Activated CD8-positive, alpha-beta memory T cell treated with anti-CD3 and anti-CD28 coated beads, Interleukin-2, amount 10 ng/mL, durations not matched to agents 7 days and 5 days (primary cell): ENCODE measurements at regions not wholly inside any gene's neighbourhood (a gene's known extent, or its start where the extent isn't known, plus 50 kb on each side); places are given as distances from the start of the nearest gene placed in this dataset.

Source experiments
- ATAC-seq: fragments of 150-1000 bp; cut with Tn5 transposase; one replicate; pipeline ENCODE4 v1.10.0; 2021; ENCODE audit warnings: moderate library complexity
- CTCF ChIA-PET: fragments of 350-600 bp; sonication (Branson Sonifier 250); formaldehyde crosslinking; loops from one replicate; lab custom pipeline; 2021; ENCODE audit warnings: antibody characterized with exemption; lab: Charles Lee
- DNase-seq: peaks from one replicate; pipeline ENCODE4 v3.0.0-alpha.2; 2020
- H3K27ac Mint-ChIP-seq: one replicate; pipeline ENCODE4 v1.8.0; 2021; ENCODE audit warnings: mild to moderate bottlenecking, mixed read lengths
- H3K27me3 Mint-ChIP-seq: one replicate; pipeline ENCODE4 v1.8.0; 2021; ENCODE audit warnings: mixed read lengths
- H3K36me3 Mint-ChIP-seq: one replicate; pipeline ENCODE4 v1.8.0; 2021; ENCODE audit warnings: mild to moderate bottlenecking, mixed read lengths
- H3K4me1 Mint-ChIP-seq: one replicate; pipeline ENCODE4 v1.8.0; 2021; ENCODE audit warnings: mixed read lengths
- H3K4me3 Mint-ChIP-seq: one replicate; pipeline ENCODE4 v1.8.0; 2021; ENCODE audit warnings: mild to moderate bottlenecking, moderate library complexity, mixed read lengths
- H3K9me3 Mint-ChIP-seq: one replicate; pipeline ENCODE4 v1.8.0; 2022; ENCODE audit warnings: low read depth, mixed read lengths

GRCh38 chr7:8906396-8907075 lies 473.1 kb downstream of the NXPH1 start:
- no peak for ATAC-seq
- no peaks in the 10 kb centered on the region for H3K27me3 Mint-ChIP-seq
- no peaks in the 10 kb centered on the region for H3K4me1 Mint-ChIP-seq
- DNase-seq, result no peak
- no peak overlapping the region for H3K4me3 Mint-ChIP-seq
- peaks cover 5% of the 10 kb centered on the region for H3K9me3 Mint-ChIP-seq
- no peak overlapping the region for H3K27ac Mint-ChIP-seq
- H3K36me3 Mint-ChIP-seq, result no peaks in the 10 kb centered on the region
- CTCF ChIA-PET, result no interaction called here

GRCh38 chr7:8908889-8909288 lies 475.5 kb downstream of the NXPH1 start:
- no peaks in the 10 kb centered on the region for H3K27me3 Mint-ChIP-seq
- H3K4me1 Mint-ChIP-seq, result no peaks in the 10 kb centered on the region
- no peak for DNase-seq
- ATAC-seq, result no peak
- no peak overlapping the region for H3K27ac Mint-ChIP-seq
- no peak overlapping the region for H3K4me3 Mint-ChIP-seq
- H3K36me3 Mint-ChIP-seq, result no peaks in the 10 kb centered on the region
- CTCF ChIA-PET, result no interaction called here
- H3K9me3 Mint-ChIP-seq, result peaks cover 2% of the 10 kb centered on the region

- H3K9me3 Mint-ChIP-seq, result peaks cover 5% of the 10 kb centered on the region
- H3K4me1 Mint-ChIP-seq, result no peaks in the 10 kb centered on the region
- no peaks in the 10 kb centered on the region for H3K27me3 Mint-ChIP-seq
- CTCF ChIA-PET, result no interaction called here
- no peak overlapping the region for H3K4me3 Mint-ChIP-seq
- ATAC-seq (no peak), DNase-seq (no peak)
- no peaks in the 10 kb centered on the region for H3K36me3 Mint-ChIP-seq
- H3K27ac Mint-ChIP-seq, result no peak overlapping the region
These were observed 480.3 kb downstream of the NXPH1 start for GRCh38 chr7:8913682-8914081.

GRCh38 chr7:8921807-8922206 lies 488.4 kb downstream of the NXPH1 start:
- H3K27me3 Mint-ChIP-seq, result no peaks in the 10 kb centered on the region
- H3K4me3 Mint-ChIP-seq, result no peak overlapping the region
- H3K36me3 Mint-ChIP-seq, result no peaks in the 10 kb centered on the region
- H3K9me3 Mint-ChIP-seq, result peaks cover 2% of the 10 kb centered on the region
- no peak for ATAC-seq
- H3K27ac Mint-ChIP-seq, result no peak overlapping the region
- CTCF ChIA-PET, result no interaction called here
- no peak for DNase-seq
- H3K4me1 Mint-ChIP-seq, result no peaks in the 10 kb centered on the region

- Mint-ChIP-seq H3K36me3 (no peaks in the 10 kb centered on the region), H3K4me1 (no peaks in the 10 kb centered on the region), H3K9me3 (peaks cover 2% of the 10 kb centered on the region), H3K27ac (no peak overlapping the region), H3K4me3 (no peak overlapping the region), H3K27me3 (no peaks in the 10 kb centered on the region)
- CTCF ChIA-PET, result no interaction called here
- ATAC-seq (no peak), DNase-seq (no peak)
These were observed 489.3 kb downstream of the NXPH1 start for GRCh38 chr7:8922726-8923125.

GRCh38 chr7:8923164-8923806 lies 489.9 kb downstream of the NXPH1 start:
- Mint-ChIP-seq H3K36me3 (no peaks in the 10 kb centered on the region), H3K9me3 (peaks cover 2% of the 10 kb centered on the region), H3K27me3 (no peaks in the 10 kb centered on the region), H3K4me1 (no peaks in the 10 kb centered on the region), H3K4me3 (no peak overlapping the region), H3K27ac (no peak overlapping the region)
- ATAC-seq (no peak), DNase-seq (no peak)
- CTCF ChIA-PET, result no interaction called here

- no peaks in the 10 kb centered on the region for H3K36me3 Mint-ChIP-seq
- H3K9me3 Mint-ChIP-seq, result peaks cover 16% of the 10 kb centered on the region
- CTCF ChIA-PET, result no interaction called here
- no peaks in the 10 kb centered on the region for H3K4me1 Mint-ChIP-seq
- no peaks in the 10 kb centered on the region for H3K27me3 Mint-ChIP-seq
- ATAC-seq (no peak), DNase-seq (no peak)
- no peak overlapping the region for H3K4me3 Mint-ChIP-seq
- H3K27ac Mint-ChIP-seq, result no peak overlapping the region
These were observed 498.7 kb downstream of the NXPH1 start for GRCh38 chr7:8931906-8932646.

- Mint-ChIP-seq H3K36me3 (no peaks in the 10 kb centered on the region), H3K27me3 (no peaks in the 10 kb centered on the region), H3K4me1 (no peaks in the 10 kb centered on the region), H3K27ac (no peak overlapping the region), H3K9me3 (peaks cover 16% of the 10 kb centered on the region), H3K4me3 (no peak overlapping the region)
- no peak for DNase-seq
- CTCF ChIA-PET, result no interaction called here
- ATAC-seq, result no peak
These were observed 499.3 kb downstream of the NXPH1 start for GRCh38 chr7:8932751-8933150.

GRCh38 chr7:8937204-8937603 lies 503.8 kb downstream of the NXPH1 start:
- no peaks in the 10 kb centered on the region for H3K27me3 Mint-ChIP-seq
- CTCF ChIA-PET, result no interaction called here
- DNase-seq (no peak), ATAC-seq (no peak)
- H3K9me3 Mint-ChIP-seq, result peaks cover 20% of the 10 kb centered on the region
- no peak overlapping the region for H3K27ac Mint-ChIP-seq
- no peaks in the 10 kb centered on the region for H3K36me3 Mint-ChIP-seq
- H3K4me3 Mint-ChIP-seq, result no peak overlapping the region
- no peaks in the 10 kb centered on the region for H3K4me1 Mint-ChIP-seq

GRCh38 chr7:8938044-8938805 lies 504.8 kb downstream of the NXPH1 start:
- H3K4me3 Mint-ChIP-seq, result no peak overlapping the region
- no peak for DNase-seq
- CTCF ChIA-PET, result no interaction called here
- H3K27me3 Mint-ChIP-seq, result no peaks in the 10 kb centered on the region
- H3K27ac Mint-ChIP-seq, result no peak overlapping the region
- no peak for ATAC-seq
- H3K36me3 Mint-ChIP-seq, result no peaks in the 10 kb centered on the region
- no peaks in the 10 kb centered on the region for H3K4me1 Mint-ChIP-seq
- H3K9me3 Mint-ChIP-seq, result peaks cover 20% of the 10 kb centered on the region

- ATAC-seq, result no peak
- H3K36me3 Mint-ChIP-seq, result no peaks in the 10 kb centered on the region
These were observed 506.0 kb downstream of the NXPH1 start for GRCh38 chr7:8939446-8939845.

GRCh38 chr7:8963722-8964121 lies 530.3 kb downstream of the NXPH1 start:
- H3K9me3 Mint-ChIP-seq, result peaks cover 13% of the 10 kb centered on the region
- no peaks in the 10 kb centered on the region for H3K27me3 Mint-ChIP-seq
- no peak overlapping the region for H3K4me3 Mint-ChIP-seq
- CTCF ChIA-PET, result no interaction called here
- ATAC-seq (no peak), DNase-seq (no peak)
- H3K36me3 Mint-ChIP-seq, result no peaks in the 10 kb centered on the region
- no peak overlapping the region for H3K27ac Mint-ChIP-seq
- H3K4me1 Mint-ChIP-seq, result no peaks in the 10 kb centered on the region

More at GRCh38 chr7:8939446-8939845, 506.0 kb downstream of the NXPH1 start:
- no peak for DNase-seq
- H3K27ac Mint-ChIP-seq, result no peak overlapping the region
- CTCF ChIA-PET, result no interaction called here
- H3K4me3 Mint-ChIP-seq, result no peak overlapping the region
- no peaks in the 10 kb centered on the region for H3K4me1 Mint-ChIP-seq
- peaks cover 18% of the 10 kb centered on the region for H3K9me3 Mint-ChIP-seq
- H3K27me3 Mint-ChIP-seq, result no peaks in the 10 kb centered on the region

- no peaks in the 10 kb centered on the region for H3K4me1 Mint-ChIP-seq
- peaks cover 13% of the 10 kb centered on the region for H3K9me3 Mint-ChIP-seq
- no peaks in the 10 kb centered on the region for H3K27me3 Mint-ChIP-seq
- H3K36me3 Mint-ChIP-seq, result no peaks in the 10 kb centered on the region
- CTCF ChIA-PET, result no interaction called here
- ATAC-seq (no peak), DNase-seq (no peak)
- no peak overlapping the region for H3K27ac Mint-ChIP-seq
- no peak overlapping the region for H3K4me3 Mint-ChIP-seq
These were observed 531.8 kb downstream of the NXPH1 start for GRCh38 chr7:8965177-8965576.
